ENCODE measurements at regions not wholly inside any gene's neighbourhood (a gene's known extent, or its start where the extent isn't known, plus 50 kb on each side); places are given as distances from the start of the nearest gene placed in this dataset.

- no peak for DNase-seq
Measured at GRCh38 chr5:174159327-174160114, 114.0 kb downstream of the NSG2 start.

GRCh38 chr5:174165406-174165805, 119.9 kb downstream of the NSG2 start:
- no peak for DNase-seq

DNA sequence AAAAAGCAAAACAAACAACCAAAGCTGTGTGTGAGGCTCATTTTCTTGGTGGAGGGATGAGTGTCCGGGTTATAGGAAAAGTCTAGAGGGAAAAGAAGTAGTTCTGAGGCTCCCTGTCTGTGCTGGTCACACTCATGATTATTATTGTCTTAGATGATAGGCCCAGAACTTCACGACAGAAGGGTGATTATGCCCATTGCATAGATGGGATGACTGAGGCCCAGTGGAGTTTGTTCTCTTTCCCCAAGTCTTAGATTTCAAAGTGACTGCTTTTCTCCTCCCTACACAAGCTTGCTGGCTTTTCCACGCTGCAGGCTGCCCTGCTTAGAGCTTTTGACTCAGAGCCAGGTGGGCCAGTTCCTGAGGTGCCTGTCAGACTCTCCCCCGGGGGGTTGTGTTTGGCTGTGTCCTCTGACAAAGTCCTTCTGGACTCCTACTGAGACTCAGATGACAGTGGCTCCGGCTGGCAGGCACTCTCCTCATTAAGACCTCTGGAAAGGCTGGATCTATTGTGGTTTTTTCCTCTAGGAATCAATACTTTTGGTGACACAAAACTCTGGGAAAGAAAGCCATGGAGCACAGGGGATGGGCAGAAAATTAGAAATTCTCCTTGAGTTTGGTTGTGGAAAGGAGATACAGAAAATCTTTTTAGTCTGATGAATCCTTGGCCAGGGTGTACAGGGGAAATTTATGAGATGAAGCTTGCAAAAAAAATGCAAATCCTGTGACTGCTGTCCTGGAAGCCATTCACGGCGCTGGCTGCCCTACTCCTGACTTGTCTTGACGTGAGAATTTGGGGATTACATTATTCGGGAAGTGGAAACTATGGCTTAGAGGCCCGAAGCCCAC, 120.9 kb downstream of the NSG2 start:
- no peak for DNase-seq

GRCh38 chr5:174167080-174167910, 121.8 kb downstream of the NSG2 start:
- DNase-seq = no peak

GRCh38 chr5:174172152-174172551, 126.6 kb downstream of the NSG2 start:
- DNase-seq = no peak

GRCh38 chr5:174172566-174172965, 127.1 kb downstream of the NSG2 start:
- no peak for DNase-seq

GRCh38 chr5:174173766-174174165, 128.3 kb downstream of the NSG2 start:
- no peak for DNase-seq

GRCh38 chr5:174175716-174176268, 130.3 kb downstream of the NSG2 start:
- DNase-seq = no peak

GRCh38 chr5:174176511-174176910, 131.0 kb downstream of the NSG2 start:
- no peak for DNase-seq

DNA sequence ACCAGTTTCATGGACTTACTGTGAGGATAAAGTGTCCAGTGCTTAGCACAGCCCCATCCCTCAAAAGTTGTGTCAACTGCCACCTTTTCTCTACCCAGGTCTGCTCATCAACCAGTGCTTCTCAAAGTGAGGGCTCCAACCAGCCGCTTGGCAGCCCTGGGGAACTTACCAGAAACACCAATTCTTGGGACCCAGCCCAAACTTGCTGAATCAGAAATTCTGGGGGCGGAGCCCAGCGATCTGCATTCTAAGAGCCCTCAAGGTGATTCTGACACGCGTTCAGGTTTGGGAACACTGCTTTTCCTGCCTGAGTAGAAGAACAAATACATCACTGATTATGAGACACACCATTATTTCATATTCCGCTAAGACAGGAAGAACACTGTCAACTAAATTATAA, 132.0 kb downstream of the NSG2 start:
- DNase-seq = no peak

DNA sequence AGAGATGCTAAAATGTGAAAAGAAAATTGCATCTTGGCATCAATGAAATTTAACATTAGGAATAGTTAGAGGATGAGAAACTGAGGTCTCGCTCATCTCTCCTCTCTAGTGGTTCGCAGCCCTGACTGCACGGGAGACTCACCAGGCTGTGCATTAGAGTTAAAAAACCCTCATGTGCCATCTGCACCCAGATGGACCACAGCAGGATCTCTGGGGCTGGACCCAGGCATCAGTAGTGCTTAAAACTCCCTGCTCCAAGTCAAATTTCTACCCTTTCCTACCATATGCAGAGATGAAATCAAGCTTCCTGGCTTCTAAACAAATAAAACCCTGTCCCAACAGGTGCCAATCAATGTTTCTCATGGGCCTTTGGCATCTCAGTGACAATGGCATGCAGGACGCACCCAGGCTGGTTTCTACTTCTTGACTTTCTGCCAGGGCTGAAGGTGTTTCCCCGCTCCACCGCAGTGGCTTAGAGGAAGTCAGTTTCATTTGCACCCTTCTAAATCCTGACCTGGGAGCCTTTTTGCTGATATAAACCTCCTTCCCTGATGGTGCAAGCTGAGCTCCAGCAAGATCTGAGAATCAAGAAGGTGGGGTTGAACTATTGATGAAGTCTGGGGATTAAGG, 132.6 kb downstream of the NSG2 start:
- DNase-seq = no peak

GRCh38 chr5:174180639-174181038, 135.1 kb downstream of the NSG2 start:
- DNase-seq = no peak

DNA sequence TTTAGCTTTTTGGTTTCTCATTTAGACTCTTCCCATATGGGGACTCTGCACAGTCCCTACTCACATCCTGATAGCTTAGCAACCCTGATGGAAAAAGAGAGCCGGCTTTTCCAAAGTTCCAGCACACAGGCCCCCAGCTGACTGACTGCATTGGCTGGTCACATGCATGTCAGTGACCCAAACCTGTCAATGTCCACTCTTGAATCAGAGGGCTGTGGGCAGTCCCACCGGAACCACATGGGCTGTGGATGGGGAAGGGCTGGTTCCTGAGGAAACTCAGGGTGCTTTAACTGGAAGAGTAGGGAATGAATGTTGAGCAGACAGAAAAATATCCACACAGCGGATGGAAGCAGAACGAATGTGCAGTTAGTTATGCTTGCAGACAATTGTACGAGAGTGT, 136.6 kb downstream of the NSG2 start:
- DNase-seq = no peak

GRCh38 chr5:174183701-174184100, 138.2 kb downstream of the NSG2 start:
- DNase-seq = no peak

- DNase-seq = no peak
Measured at GRCh38 chr5:174185506-174185905, 140.0 kb downstream of the NSG2 start.

DNA sequence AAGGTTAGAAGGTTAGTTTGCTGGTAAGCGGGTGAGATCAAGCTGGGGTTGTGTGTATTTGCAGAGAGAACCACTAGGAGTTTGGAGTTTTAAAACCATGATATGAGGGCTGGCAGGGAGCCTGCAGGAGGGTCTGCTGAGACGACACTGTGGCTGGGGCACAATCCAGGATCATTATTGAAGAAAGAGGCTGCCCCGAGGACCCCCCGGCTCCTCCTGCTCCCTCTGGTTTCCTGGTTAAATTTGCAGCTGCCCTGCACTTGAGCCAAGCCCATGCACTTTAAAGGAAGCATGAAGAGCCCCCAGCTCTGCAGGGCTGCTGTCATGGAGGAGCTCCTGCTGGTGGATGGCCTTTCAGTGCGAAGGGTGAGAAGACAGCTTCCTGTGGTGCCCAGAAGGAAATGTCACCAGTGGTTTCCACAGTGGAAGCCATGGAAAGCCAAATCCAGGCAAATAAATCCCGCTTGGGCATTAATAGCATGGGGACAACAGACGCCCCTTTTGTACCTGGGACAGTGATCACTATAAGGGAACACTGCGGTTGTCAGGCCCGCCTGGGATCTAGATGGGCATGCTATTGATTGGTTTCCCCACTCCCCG, 140.7 kb downstream of the NSG2 start:
- no peak for DNase-seq

DNA sequence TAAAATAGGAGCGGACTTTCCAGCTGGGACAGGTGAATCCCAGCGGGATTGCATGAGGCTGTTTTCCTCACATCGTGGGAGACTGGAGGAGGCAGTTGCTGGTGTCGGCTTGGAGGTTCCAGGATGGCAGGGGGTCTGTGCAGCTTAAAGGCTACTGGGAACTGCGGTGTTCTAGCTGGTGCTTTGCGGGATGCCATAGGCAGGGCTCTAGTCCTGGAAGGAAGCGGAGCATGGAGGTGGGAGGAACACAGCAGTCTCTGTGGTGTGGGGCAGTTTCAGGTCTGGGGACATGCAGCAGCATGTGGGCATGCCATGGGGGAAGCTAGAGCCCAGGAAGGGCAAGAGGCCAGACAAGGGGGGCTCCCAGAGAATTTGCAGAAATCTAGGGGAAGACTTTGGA, 141.5 kb downstream of the NSG2 start:
- DNase-seq = no peak

GRCh38 chr5:174187481-174187880, 142.0 kb downstream of the NSG2 start:
- no peak for DNase-seq

DNA sequence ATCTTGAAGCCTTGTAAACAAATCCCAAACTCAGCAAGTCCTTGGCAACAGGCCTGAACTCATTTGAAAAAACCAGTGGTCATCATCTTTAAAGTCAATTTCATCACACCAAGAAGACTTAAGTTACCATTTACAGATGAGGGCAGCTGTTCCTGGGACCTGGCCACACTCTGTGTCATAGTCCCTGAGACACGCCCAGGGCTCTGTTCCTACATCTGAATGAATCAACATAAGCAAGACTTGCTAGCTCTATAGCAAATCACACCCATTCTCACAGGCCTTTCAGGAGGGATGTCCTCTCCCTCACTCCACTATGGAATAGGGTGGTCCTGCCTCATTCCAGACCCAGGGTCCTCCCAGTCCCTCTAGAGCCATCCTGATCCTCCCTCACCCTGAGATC, 142.8 kb downstream of the NSG2 start:
- no peak for DNase-seq

- no peak for DNase-seq
Measured at GRCh38 chr5:174189654-174190541, 144.4 kb downstream of the NSG2 start.

DNA sequence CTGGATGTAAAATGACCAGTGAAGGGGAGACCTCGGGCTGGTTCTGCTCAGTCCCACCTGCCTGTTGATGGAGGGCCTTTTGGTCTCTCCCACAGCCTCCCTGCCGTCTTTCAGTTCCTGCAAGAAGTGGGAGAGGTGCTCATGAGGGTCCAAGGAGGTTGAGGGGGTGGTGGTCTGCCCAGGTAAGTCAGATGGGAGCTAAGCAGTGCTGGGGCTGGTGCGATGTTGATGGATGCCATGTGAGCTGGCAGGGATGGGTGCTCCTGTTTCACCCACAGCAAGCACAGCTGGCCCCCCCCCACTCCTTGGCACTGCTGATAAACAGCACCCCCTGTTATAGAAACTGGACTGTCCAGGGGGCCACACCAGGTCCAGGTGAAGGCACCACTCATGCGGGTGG, 145.6 kb downstream of the NSG2 start:
- DNase-seq = no peak
